H9 (cell line): ENCODE measurements at regions not wholly inside any gene's neighbourhood (a gene's known extent, or its start where the extent isn't known, plus 50 kb on each side); places are given as distances from the start of the nearest gene placed in this dataset.

Experiments used
- DNase-seq: peaks from one replicate; pipeline ENCODE4 v3.0.0-alpha.2; 2017
- H2AFZ ChIP-seq: one replicate; pipeline ENCODE4 v1.6.1; 2013; ENCODE audit warnings: mild to moderate bottlenecking, low read length, control low read depth, moderate library complexity
- H2AK5ac ChIP-seq: 2 replicates; pipeline ENCODE4 v1.6.1; 2013; ENCODE audit warnings: low read length, control low read depth, mixed read lengths; ENCODE audit not compliant: insufficient read length
- H2BK120ac ChIP-seq: one replicate; pipeline ENCODE4 v1.6.1; 2013; ENCODE audit warnings: low read depth, mild to moderate bottlenecking, low read length, control low read depth, inconsistent platforms; ENCODE audit not compliant: poor library complexity, severe bottlenecking
- H2BK12ac ChIP-seq: 2 replicates; pipeline ENCODE4 v1.6.1; 2013; ENCODE audit warnings: low read length, control low read depth, mixed read lengths, low read depth; ENCODE audit not compliant: insufficient read length
- H2BK15ac ChIP-seq: 2 replicates; pipeline ENCODE4 v1.6.1; 2013; ENCODE audit warnings: low read depth, low read length, control low read depth
- H2BK20ac ChIP-seq: one replicate; pipeline ENCODE4 v1.6.1; 2013; ENCODE audit warnings: low read depth, mild to moderate bottlenecking, low read length, control low read depth, inconsistent platforms; ENCODE audit not compliant: poor library complexity, severe bottlenecking
- H2BK5ac ChIP-seq: 2 replicates; pipeline ENCODE4 v1.6.1; 2013; ENCODE audit warnings: low read length, control low read depth, mixed read lengths; ENCODE audit not compliant: insufficient read length
- H3K14ac ChIP-seq: 2 replicates; pipeline ENCODE4 v1.6.1; 2013; ENCODE audit warnings: low read length, control low read depth; ENCODE audit not compliant: insufficient read depth
- H3K18ac ChIP-seq: 2 replicates; pipeline ENCODE4 v1.6.1; 2013; ENCODE audit warnings: low read depth, mild to moderate bottlenecking, mixed read lengths, low read length, control low read depth; ENCODE audit not compliant: insufficient read length
- H3K23ac ChIP-seq: 2 replicates; pipeline ENCODE4 v1.6.1; 2013; ENCODE audit warnings: low read length, control low read depth, mixed read lengths, low read depth; ENCODE audit not compliant: insufficient read length
- H3K23me2 ChIP-seq: 2 replicates; pipeline ENCODE4 v1.6.1; 2013; ENCODE audit warnings: low read depth, mild to moderate bottlenecking, mixed read lengths, low read length, control low read depth; ENCODE audit not compliant: insufficient read length, poor library complexity, severe bottlenecking
- H3K27ac ChIP-seq: 2 replicates; pipeline ENCODE4 v1.5.1; 2013; ENCODE audit warnings: low read length, control low read depth, mixed read lengths, low read depth; ENCODE audit not compliant: insufficient read length
- H3K27me3 ChIP-seq: 2 replicates; pipeline ENCODE4 v1.6.1; 2013; ENCODE audit warnings: low read length, control low read depth, inconsistent platforms; ENCODE audit not compliant: insufficient read depth
- H3K4ac ChIP-seq: 2 replicates; pipeline ENCODE4 v1.6.1; 2013; ENCODE audit warnings: low read depth, mild to moderate bottlenecking, control low read depth, inconsistent platforms, low read length, moderate library complexity
- H3K4me1 ChIP-seq: 2 replicates; pipeline ENCODE4 v1.6.1; 2013; ENCODE audit warnings: low read length, control low read depth, inconsistent platforms; ENCODE audit not compliant: insufficient read depth
- H3K4me2 ChIP-seq: 2 replicates; pipeline ENCODE4 v1.6.1; 2013; ENCODE audit warnings: low read length, control low read depth, mixed read lengths; ENCODE audit not compliant: insufficient read length, insufficient read depth
- H3K56ac ChIP-seq: 2 replicates; pipeline ENCODE4 v1.6.1; 2013; ENCODE audit warnings: low read depth, mild to moderate bottlenecking, mixed read lengths, low read length, control low read depth; ENCODE audit not compliant: insufficient read length
- H3K79me1 ChIP-seq: 2 replicates; pipeline ENCODE4 v1.6.1; 2013; ENCODE audit warnings: low read depth, mild to moderate bottlenecking, moderate library complexity, low read length, control low read depth, inconsistent platforms; ENCODE audit not compliant: insufficient read depth, poor library complexity, severe bottlenecking
- H3K79me2 ChIP-seq: 2 replicates; pipeline ENCODE4 v1.6.1; 2013; ENCODE audit warnings: low read length, control low read depth, inconsistent platforms; ENCODE audit not compliant: insufficient read depth
- H3K9ac ChIP-seq: 2 replicates; pipeline ENCODE4 v1.6.1; 2013; ENCODE audit warnings: low read length, control low read depth, mixed read lengths; ENCODE audit not compliant: insufficient read length; ENCODE audit errors: extremely low read depth
- H3K9me3 ChIP-seq: one replicate; pipeline ENCODE4 v1.6.1; 2013; ENCODE audit warnings: low read depth, low read length, inconsistent platforms; ENCODE audit not compliant: control insufficient read depth
- H3T11ph ChIP-seq: one replicate; pipeline ENCODE4 v1.6.1; 2013; ENCODE audit warnings: mild to moderate bottlenecking, low read length, control low read depth, inconsistent platforms
- H4K20me1 ChIP-seq: one replicate; pipeline ENCODE4 v1.6.1; 2013; ENCODE audit not compliant: control insufficient read depth, insufficient read length, insufficient read depth
- H4K5ac ChIP-seq: 2 replicates; pipeline ENCODE4 v1.6.1; 2013; ENCODE audit warnings: low read depth, mild to moderate bottlenecking, mixed read lengths, low read length, control low read depth; ENCODE audit not compliant: insufficient read length
- H4K8ac ChIP-seq: replicated peaks from 2 replicates; pipeline ENCODE4 v1.6.1; 2013; ENCODE audit warnings: low read length, control low read depth, mixed read lengths, low read depth; ENCODE audit not compliant: insufficient read length
- H4K91ac ChIP-seq: 2 replicates; pipeline ENCODE4 v1.6.1; 2013; ENCODE audit warnings: low read depth, mild to moderate bottlenecking, moderate library complexity, mixed read lengths, low read length, control low read depth; ENCODE audit not compliant: insufficient read length
- H3K27ac Mint-ChIP-seq, 3 experiments: 2 replicates in 2 of 3; 3 replicates in 1 of 3; pipeline ENCODE4 v1.8.0; 2020 to 2021; ENCODE audit warnings: mixed read lengths in 3 of 3, mild to moderate bottlenecking in 1 of 3, moderate library complexity in 1 of 3
- H3K27me3 Mint-ChIP-seq: 2 replicates; pipeline ENCODE4 v1.8.0; 2021; ENCODE audit warnings: low read depth, mild to moderate bottlenecking, moderate library complexity, mixed read lengths
- H3K36me3 Mint-ChIP-seq, 3 experiments: 2 replicates in 2 of 3; 3 replicates in 1 of 3; pipeline ENCODE4 v1.8.0; 2020 to 2021; ENCODE audit warnings: low read depth in 3 of 3, mixed read lengths in 3 of 3; ENCODE audit not compliant: insufficient read depth in 1 of 3
- H3K4me1 Mint-ChIP-seq, 2 experiments: 2 replicates each; pipeline ENCODE4 v1.8.0; 2020; ENCODE audit warnings: mixed read lengths in 2 of 2
- H3K4me3 Mint-ChIP-seq, 2 experiments: 2 replicates in 1 of 2; 3 replicates in 1 of 2; pipeline ENCODE4 v1.8.0; 2020 to 2021; ENCODE audit warnings: mild to moderate bottlenecking in 2 of 2, mixed read lengths in 2 of 2, moderate library complexity in 1 of 2
- H3K9me3 Mint-ChIP-seq, 2 experiments: 2 replicates in 1 of 2; 3 replicates in 1 of 2; pipeline ENCODE4 v1.8.0; 2020; ENCODE audit warnings: mild to moderate bottlenecking in 2 of 2, mixed read lengths in 2 of 2, moderate library complexity in 1 of 2
- CTCF ChIP-seq: fragments of 200-600 bp; sonication (generic); conservative IDR thresholded peaks from 3 replicates; pipeline ENCODE4 v1.8.0; 2021; ENCODE audit warnings: antibody characterized with exemption, mild to moderate bottlenecking
- WGBS: extraction: QIAGEN DNeasy Blood & Tissue Kit; methylation state at CpG from one replicate; pipeline ENCODE4 v1.1.7; 2013; ENCODE audit warnings: missing lambda C conversion rate, low lambda C conversion rate, mixed read lengths; ENCODE audit not compliant: insufficient read length; ENCODE audit errors: extremely low coverage; 5-methylcytosine and 5-hydroxymethylcytosine counted together

GRCh38 chr2:129915303-129915840 is 64.1 kb upstream of the RAB6C start:
- Mint-ChIP-seq H3K9me3 (peaks cover 17 to 18% of the 10 kb centered on the region in 2 experiments), H3K4me1 (peaks cover 6 to 7% of the 10 kb centered on the region in 2 experiments), H3K27me3 (peaks cover 25% of the 10 kb centered on the region), H3K36me3 (peaks cover 2 to 18% (median 2%) of the 10 kb centered on the region in 3 experiments; a peak in 4 of 7 replicates), H3K27ac (no peak overlapping the region), H3K4me3 (no peak overlapping the region)
- Histone ChIP-seq H3K23me2 (no peaks in the 10 kb centered on the region), H3K79me1 (no peaks in the 10 kb centered on the region), H3K9me3 (no peaks in the 10 kb centered on the region), H2BK120ac (no peak overlapping the region), H3K27ac (no peak overlapping the region), H2AFZ (no peak overlapping the region), H3K14ac (no peak overlapping the region; the same call in 1 of the 2 replicates), H3T11ph (no peak overlapping the region), H3K18ac (no peak overlapping the region), H4K8ac (no peak overlapping the region), H3K23ac (no peak overlapping the region), H4K20me1 (peaks cover 3% of the 10 kb centered on the region), H3K4ac (no peak overlapping the region), H2BK15ac (no peak overlapping the region), H4K91ac (no peak overlapping the region), H3K27me3 (no peaks in the 10 kb centered on the region), H3K56ac (no peak overlapping the region), H2BK12ac (no peak overlapping the region), H3K9ac (no peak overlapping the region), H3K79me2 (no peaks in the 10 kb centered on the region), H2BK5ac (no peak overlapping the region), H4K5ac (no peak overlapping the region), H3K4me2 (no peak overlapping the region), H2BK20ac (no peak overlapping the region), H2AK5ac (no peak overlapping the region), H3K4me1 (no peaks in the 10 kb centered on the region)
- TF ChIP-seq CTCF: no peak
- no CpG with 5 or more reads among the region's 3 CpGs for WGBS
- DNase-seq: no peak
